ENCODE measurements at regions not wholly inside any gene's neighbourhood (a gene's known extent, or its start where the extent isn't known, plus 50 kb on each side); places are given as distances from the start of the nearest gene placed in this dataset.
"Not testable (repeated sequence)": the region's sequence is repeated elsewhere in the genome, so short reads cannot be mapped to it uniquely, and the experiment has no call there.

GRCh38 chr12:31219521-31219920 lies 106.4 kb downstream of the SINHCAF start:
- TF ChIP-seq, protein P1, sequence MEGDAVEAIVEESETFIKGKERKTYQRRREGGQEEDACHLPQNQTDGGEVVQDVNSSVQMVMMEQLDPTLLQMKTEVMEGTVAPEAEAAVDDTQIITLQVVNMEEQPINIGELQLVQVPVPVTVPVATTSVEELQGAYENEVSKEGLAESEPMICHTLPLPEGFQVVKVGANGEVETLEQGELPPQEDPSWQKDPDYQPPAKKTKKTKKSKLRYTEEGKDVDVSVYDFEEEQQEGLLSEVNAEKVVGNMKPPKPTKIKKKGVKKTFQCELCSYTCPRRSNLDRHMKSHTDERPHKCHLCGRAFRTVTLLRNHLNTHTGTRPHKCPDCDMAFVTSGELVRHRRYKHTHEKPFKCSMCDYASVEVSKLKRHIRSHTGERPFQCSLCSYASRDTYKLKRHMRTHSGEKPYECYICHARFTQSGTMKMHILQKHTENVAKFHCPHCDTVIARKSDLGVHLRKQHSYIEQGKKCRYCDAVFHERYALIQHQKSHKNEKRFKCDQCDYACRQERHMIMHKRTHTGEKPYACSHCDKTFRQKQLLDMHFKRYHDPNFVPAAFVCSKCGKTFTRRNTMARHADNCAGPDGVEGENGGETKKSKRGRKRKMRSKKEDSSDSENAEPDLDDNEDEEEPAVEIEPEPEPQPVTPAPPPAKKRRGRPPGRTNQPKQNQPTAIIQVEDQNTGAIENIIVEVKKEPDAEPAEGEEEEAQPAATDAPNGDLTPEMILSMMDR (IDR thresholded peaks at IDR 0.05; ENCODE audit: control insufficient read depth, insufficient read depth, low read depth, low read length, missing control alignments): no peak
- H3K4me3 ChIP-seq (ENCODE audit: control insufficient read depth, low read depth, low read length): no peak overlapping the region
- DNase-seq (ENCODE audit: low read depth): no peak

DNA sequence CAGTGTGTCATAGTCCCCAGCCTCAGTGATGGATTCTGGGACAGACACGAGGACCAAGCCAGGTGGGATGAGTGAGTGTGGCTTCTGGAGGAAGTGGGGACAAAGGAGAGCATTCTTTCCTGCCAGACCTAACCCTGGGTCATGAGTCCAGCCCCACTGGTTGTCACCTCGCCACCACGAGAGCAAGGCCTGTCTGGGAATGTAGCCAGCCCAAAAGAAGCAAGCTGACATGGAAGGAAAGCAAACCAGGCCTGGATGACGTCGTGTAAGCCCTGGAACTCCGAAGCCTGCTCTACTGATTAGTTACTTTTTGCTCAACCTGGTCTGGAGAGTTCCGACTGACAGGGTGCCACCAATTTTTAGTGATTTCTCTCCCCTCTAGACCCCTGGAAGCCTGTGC lies 105.9 kb downstream of the SINHCAF start:
- TF ChIP-seq, protein P1 (IDR thresholded peaks at IDR 0.05; ENCODE audit: control insufficient read depth, insufficient read depth, low read depth, low read length, missing control alignments): no peak
- no peak for DNase-seq (ENCODE audit: low read depth)
- no peak overlapping the region for H3K4me3 ChIP-seq (ENCODE audit: control insufficient read depth, low read depth, low read length)

DNA sequence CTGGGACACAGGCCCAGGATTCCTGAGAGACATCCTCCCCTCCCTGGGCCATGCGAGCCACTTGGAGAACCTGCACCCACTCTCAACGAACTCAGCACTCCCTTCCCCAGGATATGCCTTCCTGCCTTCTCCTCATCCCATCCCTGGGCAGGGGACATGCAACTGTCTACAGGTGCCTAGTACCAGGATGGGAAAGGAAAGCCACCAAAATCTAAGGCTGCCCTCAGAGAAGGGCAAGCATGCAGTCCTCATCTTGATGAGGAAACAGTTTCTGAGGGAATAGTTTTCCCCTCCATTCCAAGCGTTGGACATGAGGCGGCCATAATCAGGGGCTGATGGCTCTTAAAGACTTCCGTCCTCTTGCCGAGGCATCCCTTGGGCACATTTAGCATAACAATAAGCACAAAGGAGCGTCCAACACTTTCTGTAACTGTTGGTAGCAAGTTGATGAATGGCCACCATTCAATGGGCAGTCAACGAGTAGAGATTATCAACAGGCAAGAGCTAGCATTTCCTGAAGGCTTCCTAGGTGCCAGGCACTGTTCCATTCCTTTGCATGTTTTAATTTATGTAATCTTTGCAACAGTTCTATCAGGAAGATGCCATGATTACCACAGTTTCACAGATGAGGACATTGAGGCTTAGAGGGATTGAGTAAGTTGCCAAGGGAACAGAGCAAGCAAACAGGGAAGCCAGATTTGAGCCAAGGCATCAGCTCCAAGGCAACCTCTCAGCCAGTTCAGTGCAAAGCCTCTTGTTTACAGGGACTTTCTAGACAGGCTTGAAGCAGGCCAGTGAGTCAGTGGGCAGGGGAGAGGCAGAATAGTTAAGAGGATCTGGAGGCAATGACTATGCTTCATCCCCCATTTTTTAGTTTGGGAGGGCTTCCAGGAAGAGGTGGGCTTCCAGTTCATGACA lies 105.1 kb downstream of the SINHCAF start:
- TF ChIP-seq, protein P1 (IDR thresholded peaks at IDR 0.05; ENCODE audit: control insufficient read depth, insufficient read depth, low read depth, low read length, missing control alignments): no peak
- DNase-seq (ENCODE audit: low read depth): no peak
- H3K4me3 ChIP-seq (ENCODE audit: control insufficient read depth, low read depth, low read length): no peak overlapping the region

- H3K4me3 ChIP-seq (ENCODE audit: control insufficient read depth, low read depth, low read length): no peak overlapping the region
- no peak for DNase-seq (ENCODE audit: low read depth)
- TF ChIP-seq, protein P1 (IDR thresholded peaks at IDR 0.05; ENCODE audit: control insufficient read depth, insufficient read depth, low read depth, low read length, missing control alignments): no peak
Observed at GRCh38 chr12:31221551-31221945, 104.4 kb downstream of the SINHCAF start.

GRCh38 chr12:31222620-31223222 lies 103.2 kb downstream of the SINHCAF start:
- TF ChIP-seq, protein P1 (IDR thresholded peaks at IDR 0.05; ENCODE audit: control insufficient read depth, insufficient read depth, low read depth, low read length, missing control alignments): no peak
- no peak overlapping the region for H3K4me3 ChIP-seq (ENCODE audit: control insufficient read depth, low read depth, low read length)
- no peak for DNase-seq (ENCODE audit: low read depth)

- H3K4me3 ChIP-seq (ENCODE audit: control insufficient read depth, low read depth, low read length); DNase-seq (ENCODE audit: low read depth): not testable (repeated sequence)
Observed at GRCh38 chr12:31223640-31224039, 102.3 kb downstream of the SINHCAF start.

- H3K4me3 ChIP-seq (ENCODE audit: control insufficient read depth, low read depth, low read length): no peak overlapping the region
- no peak for DNase-seq (ENCODE audit: low read depth)
- TF ChIP-seq, protein P1 (IDR thresholded peaks at IDR 0.05; ENCODE audit: control insufficient read depth, insufficient read depth, low read depth, low read length, missing control alignments): no peak
Observed at GRCh38 chr12:31224768-31225448, 101.0 kb downstream of the SINHCAF start.
